Karpas-422 (cell line): ENCODE measurements at regions not wholly inside any gene's neighbourhood (a gene's known extent, or its start where the extent isn't known, plus 50 kb on each side); places are given as distances from the start of the nearest gene placed in this dataset.

Experiments used
- DNase-seq: peaks from one replicate; pipeline ENCODE4 v3.0.0-alpha.2; 2015
- H2AFZ ChIP-seq: fragments of 200-600 bp; sonication (generic); 2 replicates; pipeline ENCODE4 v1.6.1; 2014; ENCODE audit warnings: antibody characterized with exemption, low read length, mixed read lengths
- H3K27ac ChIP-seq: fragments of 200-600 bp; sonication (generic); 2 replicates; pipeline ENCODE4 v1.5.1; 2014; ENCODE audit warnings: mild to moderate bottlenecking, low read length, moderate library complexity
- H3K27me3 ChIP-seq: fragments of 200-600 bp; sonication (generic); 2 replicates; pipeline ENCODE4 v1.6.1; 2014; ENCODE audit warnings: low read length, mixed read lengths
- H3K36me3 ChIP-seq: fragments of 200-600 bp; sonication (generic); 2 replicates; pipeline ENCODE4 v1.6.1; 2014; ENCODE audit warnings: low read length, mixed read lengths; ENCODE audit not compliant: insufficient read depth
- H3K4me1 ChIP-seq: fragments of 200-600 bp; sonication (generic); 2 replicates; pipeline ENCODE4 v1.6.1; 2014; ENCODE audit warnings: mild to moderate bottlenecking, low read length, mixed read lengths
- H3K4me2 ChIP-seq: fragments of 200-600 bp; sonication (generic); 2 replicates; pipeline ENCODE4 v1.6.1; 2014; ENCODE audit warnings: low read length, low read depth, mild to moderate bottlenecking; ENCODE audit not compliant: poor library complexity, severe bottlenecking
- H3K4me3 ChIP-seq: fragments of 200-600 bp; sonication (generic); 2 replicates; pipeline ENCODE4 v1.5.1; 2014; ENCODE audit warnings: mild to moderate bottlenecking, antibody characterized with exemption, low read length, mixed read lengths
- H3K79me2 ChIP-seq: fragments of 200-600 bp; sonication (generic); 2 replicates; pipeline ENCODE4 v1.6.1; 2014; ENCODE audit warnings: mild to moderate bottlenecking, low read length, mixed read lengths
- H3K9ac ChIP-seq: fragments of 200-600 bp; sonication (generic); 2 replicates; pipeline ENCODE4 v1.6.0; 2014; ENCODE audit warnings: low read length
- H3K9me2 ChIP-seq: fragments of 200-600 bp; sonication (generic), shearing (Covaris generic); replicated peaks from 2 replicates; pipeline ENCODE4 v1.6.0; 2014; ENCODE audit warnings: mild to moderate bottlenecking, low read length, moderate library complexity; ENCODE audit not compliant: insufficient read depth
- H3K9me3 ChIP-seq: fragments of 300-700, 200-600 bp; sonication (generic); 2 replicates; pipeline ENCODE4 v1.6.1; 2014; ENCODE audit warnings: low read length, mixed read lengths
- H4K20me1 ChIP-seq: fragments of 200-600 bp; sonication (generic); 2 replicates; pipeline ENCODE4 v1.6.1; 2014; ENCODE audit warnings: mild to moderate bottlenecking, antibody characterized with exemption, low read length, low read depth; ENCODE audit not compliant: insufficient read depth

- H3K79me2 ChIP-seq = no peaks in the 10 kb centered on the region
- H3K4me1 ChIP-seq = no peaks in the 10 kb centered on the region
- H3K27ac ChIP-seq = no peak overlapping the region
- H3K9ac ChIP-seq = no peak overlapping the region
- no peaks in the 10 kb centered on the region for H4K20me1 ChIP-seq
- no peaks in the 10 kb centered on the region for H3K9me2 ChIP-seq
- no peak for DNase-seq
- H3K4me3 ChIP-seq = no peak overlapping the region
- H2AFZ ChIP-seq = no peak overlapping the region
- H3K36me3 ChIP-seq = no peaks in the 10 kb centered on the region
- H3K9me3 ChIP-seq = peaks cover 11% of the 10 kb centered on the region
- no peaks in the 10 kb centered on the region for H3K27me3 ChIP-seq
- H3K4me2 ChIP-seq = no peak overlapping the region
These were observed 319.3 kb upstream of the CCDC179 start for GRCh38 chr11:23179609-23180008.

GRCh38 chr11:23181022-23181807 is 320.9 kb upstream of the CCDC179 start:
- Histone ChIP-seq H3K9me2 (no peaks in the 10 kb centered on the region), H3K27me3 (no peaks in the 10 kb centered on the region), H3K79me2 (no peaks in the 10 kb centered on the region), H3K4me2 (no peak overlapping the region), H3K4me3 (no peak overlapping the region), H3K9me3 (peaks cover 8% of the 10 kb centered on the region; the same call in 1 of the 2 replicates), H3K4me1 (no peaks in the 10 kb centered on the region), H2AFZ (no peak overlapping the region), H3K9ac (no peak overlapping the region), H3K27ac (no peak overlapping the region), H3K36me3 (no peaks in the 10 kb centered on the region), H4K20me1 (no peaks in the 10 kb centered on the region)
- DNase-seq = no peak

DNA sequence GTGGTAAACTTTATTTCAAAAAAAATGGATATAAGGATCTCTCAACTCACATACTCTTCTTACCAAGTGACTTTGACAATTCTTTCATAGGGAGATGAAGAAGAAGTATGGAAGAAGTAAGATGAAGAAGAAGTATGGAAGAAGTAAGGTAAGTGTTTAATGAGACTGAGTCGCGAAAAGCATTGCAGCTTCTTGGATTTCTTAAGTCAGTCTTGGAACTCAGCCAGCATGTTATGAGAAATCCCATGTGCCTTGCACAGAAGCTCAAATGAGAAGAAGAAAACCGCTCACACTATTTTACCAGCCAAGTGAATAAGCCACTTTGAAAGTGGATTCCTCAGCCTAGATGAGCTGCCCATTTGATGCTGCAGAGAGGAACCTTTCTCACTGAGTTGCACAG is 332.0 kb upstream of the CCDC179 start:
- H3K9me2 ChIP-seq = no peaks in the 10 kb centered on the region; the same call in 1 of the 2 replicates
- H4K20me1 ChIP-seq = no peaks in the 10 kb centered on the region
- no peaks in the 10 kb centered on the region for H3K36me3 ChIP-seq
- H2AFZ ChIP-seq = no peak overlapping the region
- H3K4me2 ChIP-seq = no peak overlapping the region
- H3K27me3 ChIP-seq = no peaks in the 10 kb centered on the region
- no peak overlapping the region for H3K4me3 ChIP-seq
- H3K79me2 ChIP-seq = no peaks in the 10 kb centered on the region
- H3K9me3 ChIP-seq = peaks cover 17% of the 10 kb centered on the region; the same call in 1 of the 2 replicates
- no peak overlapping the region for H3K27ac ChIP-seq
- H3K9ac ChIP-seq = no peak overlapping the region
- DNase-seq = no peak
- H3K4me1 ChIP-seq = no peaks in the 10 kb centered on the region

DNA sequence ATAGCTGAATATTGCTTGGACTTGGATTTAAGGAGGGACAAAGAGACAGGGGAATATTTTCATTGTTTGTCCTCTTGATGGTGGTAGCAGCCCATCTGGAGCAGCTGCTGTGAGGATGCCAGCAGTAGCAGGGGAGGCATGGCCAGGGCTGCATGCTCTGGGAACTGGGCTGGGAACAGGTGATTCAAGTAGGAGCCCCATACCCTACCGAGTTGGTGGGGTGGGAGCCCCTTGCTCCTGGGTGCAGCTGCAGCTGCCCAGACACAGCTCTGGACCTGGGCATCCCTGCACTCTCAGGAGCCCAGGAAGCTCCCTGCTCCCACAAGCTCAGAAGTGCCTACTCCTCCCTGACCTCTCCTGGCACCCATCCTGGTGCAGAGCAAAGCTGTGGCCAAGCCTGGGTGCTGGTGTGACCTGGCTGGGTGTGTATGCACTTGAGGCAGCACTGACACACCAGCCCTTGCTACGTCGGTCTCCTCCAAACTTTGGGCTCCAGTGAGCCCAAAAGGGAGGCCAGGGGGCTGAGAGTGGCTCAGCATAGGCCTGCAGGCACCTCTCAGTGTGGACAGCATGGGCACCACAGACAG is 341.8 kb upstream of the CCDC179 start:
- Histone ChIP-seq H3K27me3 (no peaks in the 10 kb centered on the region), H2AFZ (no peak overlapping the region)

GRCh38 chr11:23202611-23203010 is 342.3 kb upstream of the CCDC179 start:
- Histone ChIP-seq H3K9me2 (no peaks in the 10 kb centered on the region), H4K20me1 (no peaks in the 10 kb centered on the region), H3K9ac (no peak overlapping the region), H3K27me3 (no peaks in the 10 kb centered on the region), H3K4me2 (no peak overlapping the region), H3K9me3 (peaks cover 17% of the 10 kb centered on the region), H3K4me3 (no peak overlapping the region), H3K79me2 (no peaks in the 10 kb centered on the region), H2AFZ (no peak overlapping the region), H3K27ac (no peak overlapping the region), H3K4me1 (no peaks in the 10 kb centered on the region), H3K36me3 (no peaks in the 10 kb centered on the region)
- no peak for DNase-seq

More for the DNA sequence above, 341.8 kb upstream of the CCDC179 start:
- Histone ChIP-seq H3K27ac (no peak overlapping the region), H3K4me2 (no peak overlapping the region), H3K4me1 (no peaks in the 10 kb centered on the region), H3K9ac (no peak overlapping the region), H3K4me3 (no peak overlapping the region), H4K20me1 (no peaks in the 10 kb centered on the region), H3K9me3 (peaks cover 19% of the 10 kb centered on the region), H3K36me3 (no peaks in the 10 kb centered on the region), H3K9me2 (no peaks in the 10 kb centered on the region), H3K79me2 (no peaks in the 10 kb centered on the region)
- DNase-seq = no peak

GRCh38 chr11:23205156-23205871 is 345.0 kb upstream of the CCDC179 start:
- H3K9me3 ChIP-seq = peaks cover 33% of the 10 kb centered on the region
- H3K9ac ChIP-seq = no peak overlapping the region
- H3K79me2 ChIP-seq = no peaks in the 10 kb centered on the region
- no peaks in the 10 kb centered on the region for H3K9me2 ChIP-seq
- H3K27me3 ChIP-seq = no peaks in the 10 kb centered on the region
- no peak overlapping the region for H3K27ac ChIP-seq
- no peaks in the 10 kb centered on the region for H3K36me3 ChIP-seq
- H3K4me2 ChIP-seq = no peak overlapping the region
- no peak overlapping the region for H2AFZ ChIP-seq
- no peaks in the 10 kb centered on the region for H4K20me1 ChIP-seq
- no peaks in the 10 kb centered on the region for H3K4me1 ChIP-seq
- no peak overlapping the region for H3K4me3 ChIP-seq
- no peak for DNase-seq

- Histone ChIP-seq H3K27me3 (no peaks in the 10 kb centered on the region), H3K4me3 (no peak overlapping the region), H4K20me1 (no peaks in the 10 kb centered on the region), H3K79me2 (no peaks in the 10 kb centered on the region), H3K9ac (no peak overlapping the region), H3K27ac (no peak overlapping the region), H2AFZ (no peak overlapping the region), H3K9me2 (no peaks in the 10 kb centered on the region), H3K9me3 (peaks cover 29% of the 10 kb centered on the region), H3K4me2 (no peak overlapping the region), H3K36me3 (no peaks in the 10 kb centered on the region), H3K4me1 (no peaks in the 10 kb centered on the region)
- no peak for DNase-seq
These were observed 346.6 kb upstream of the CCDC179 start for GRCh38 chr11:23206741-23207336.

DNA sequence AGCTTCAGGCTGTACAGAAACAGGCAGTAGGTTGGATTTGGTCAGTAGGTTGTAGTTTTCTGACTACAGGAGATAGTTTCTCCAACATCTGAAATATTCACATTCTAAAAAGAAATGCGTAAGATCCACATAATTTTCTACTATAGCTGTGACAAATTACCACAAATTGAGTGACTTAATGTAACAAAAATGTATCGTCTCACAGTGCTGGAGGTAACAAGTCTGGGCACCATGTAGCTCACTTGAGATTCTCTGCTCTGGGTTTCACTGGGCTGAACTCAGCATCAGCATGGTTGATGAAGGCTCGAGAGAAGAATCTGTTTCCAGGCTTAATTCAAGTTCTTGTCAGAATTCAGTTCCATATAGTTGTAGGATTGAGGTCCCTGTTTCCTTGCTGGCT is 350.9 kb upstream of the CCDC179 start:
- Histone ChIP-seq H3K27me3 (no peaks in the 10 kb centered on the region), H3K79me2 (no peaks in the 10 kb centered on the region), H3K4me3 (no peak overlapping the region), H2AFZ (no peak overlapping the region), H3K27ac (no peak overlapping the region), H3K9ac (no peak overlapping the region), H4K20me1 (no peaks in the 10 kb centered on the region), H3K36me3 (no peaks in the 10 kb centered on the region), H3K4me2 (no peak overlapping the region), H3K4me1 (no peaks in the 10 kb centered on the region), H3K9me2 (no peaks in the 10 kb centered on the region), H3K9me3 (peaks cover 21% of the 10 kb centered on the region)
- no peak for DNase-seq
